ENCODE measurements at regions not wholly inside any gene's neighbourhood (a gene's known extent, or its start where the extent isn't known, plus 50 kb on each side); places are given as distances from the start of the nearest gene placed in this dataset.

- CTCF ChIA-PET (ENCODE audit: low intra/inter-chr PET ratio), result no interaction called here
- WGBS (ENCODE audit: insufficient coverage, low coverage, missing lambda C conversion rate), result 0% methylated on average over 6 of the region's 6 CpGs
- no TSS peak for BruUV-seq (replicated peaks)
- Histone ChIP-seq H4K20me1 (replicated peaks; ENCODE audit: control insufficient read depth, insufficient read depth, low read length) (no peaks in the 10 kb centered on the region), H3K9me1 (ENCODE audit: control insufficient read depth, insufficient read depth, low read length) (no peaks in the 10 kb centered on the region), H3K4me1 (replicated peaks in 1 of 2; ENCODE audit: control insufficient read depth in 2 of 2, insufficient read depth in 2 of 2, low read length in 2 of 2) (no peaks in the 10 kb centered on the region), H2AFZ (ENCODE audit: low read depth, low read length) (no peak overlapping the region), H3K9me3 (replicated peaks; ENCODE audit: control insufficient read depth, insufficient read depth, low read depth, low read length) (no peaks in the 10 kb centered on the region), H3K27ac (ENCODE audit: extremely low read depth, low read depth, low read length) (no peak overlapping the region), H3K4me2 (ENCODE audit: insufficient read depth, low read length) (no peak overlapping the region), H3K4me3 (no peak overlapping the region), H3K27me3 (ENCODE audit: control insufficient read depth in 2 of 2, insufficient read depth in 2 of 2, low read length in 2 of 2) (no peaks in the 10 kb centered on the region), H3K9ac (ENCODE audit: insufficient read depth in 1 of 2, low read depth in 2 of 2, low read length in 2 of 2) (no peak overlapping the region), H3K79me2 (ENCODE audit: control insufficient read depth, insufficient read depth, low read length) (no peaks in the 10 kb centered on the region), H3K36me3 (ENCODE audit: control insufficient read depth, insufficient read depth, low read length) (no peaks in the 10 kb centered on the region)
- in situ Hi-C loops (cut with MboI), result no loop called here
- POLR2A ChIA-PET, result no interaction called here
- TF ChIP-seq BHLHE40 (IDR thresholded peaks at IDR 0.05; ENCODE audit: low read length), result no peak
- TF ChIP-seq, protein P1, sequence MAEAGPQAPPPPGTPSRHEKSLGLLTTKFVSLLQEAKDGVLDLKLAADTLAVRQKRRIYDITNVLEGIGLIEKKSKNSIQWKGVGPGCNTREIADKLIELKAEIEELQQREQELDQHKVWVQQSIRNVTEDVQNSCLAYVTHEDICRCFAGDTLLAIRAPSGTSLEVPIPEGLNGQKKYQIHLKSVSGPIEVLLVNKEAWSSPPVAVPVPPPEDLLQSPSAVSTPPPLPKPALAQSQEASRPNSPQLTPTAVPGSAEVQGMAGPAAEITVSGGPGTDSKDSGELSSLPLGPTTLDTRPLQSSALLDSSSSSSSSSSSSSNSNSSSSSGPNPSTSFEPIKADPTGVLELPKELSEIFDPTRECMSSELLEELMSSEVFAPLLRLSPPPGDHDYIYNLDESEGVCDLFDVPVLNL (CRISPR knock-in tag; IDR thresholded peaks at IDR 0.05; ENCODE audit: low read depth), result no peak
- TF ChIP-seq WHSC1 (IDR thresholded peaks at IDR 0.05; ENCODE audit: low read length), result no peak
- TF ChIP-seq BRCA1 (IDR thresholded peaks at IDR 0.05), result no peak
- TF ChIP-seq BRCA1 (CRISPR knock-in tag; IDR thresholded peaks at IDR 0.05), result no peak
- no peak for TF ChIP-seq POLR3A (IDR thresholded peaks at IDR 0.05; ENCODE audit: borderline replicate concordance, extremely low read depth, insufficient read depth, insufficient read length)
- no peak for TF ChIP-seq TAF1 (IDR thresholded peaks at IDR 0.05; ENCODE audit: control insufficient read depth, extremely low read depth, insufficient read depth, low read length, severe bottlenecking)
- TF ChIP-seq TRIM28 (IDR thresholded peaks at IDR 0.05), result no peak
- TF ChIP-seq, protein P2, sequence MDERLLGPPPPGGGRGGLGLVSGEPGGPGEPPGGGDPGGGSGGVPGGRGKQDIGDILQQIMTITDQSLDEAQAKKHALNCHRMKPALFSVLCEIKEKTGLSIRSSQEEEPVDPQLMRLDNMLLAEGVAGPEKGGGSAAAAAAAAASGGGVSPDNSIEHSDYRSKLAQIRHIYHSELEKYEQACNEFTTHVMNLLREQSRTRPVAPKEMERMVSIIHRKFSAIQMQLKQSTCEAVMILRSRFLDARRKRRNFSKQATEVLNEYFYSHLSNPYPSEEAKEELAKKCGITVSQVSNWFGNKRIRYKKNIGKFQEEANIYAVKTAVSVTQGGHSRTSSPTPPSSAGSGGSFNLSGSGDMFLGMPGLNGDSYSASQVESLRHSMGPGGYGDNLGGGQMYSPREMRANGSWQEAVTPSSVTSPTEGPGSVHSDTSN (CRISPR knock-in tag; IDR thresholded peaks at IDR 0.05; ENCODE audit: low read depth), result no peak
- TF ChIP-seq, protein P2 (tag; conservative IDR thresholded peaks at IDR 0.05; ENCODE audit: low read depth), result no peak
- no peak for TF ChIP-seq CTBP1 (IDR thresholded peaks at IDR 0.05; ENCODE audit: borderline replicate concordance)
- TF ChIP-seq POLR3G (IDR thresholded peaks at IDR 0.05; ENCODE audit: extremely low read depth, insufficient read length, insufficient replicate concordance), result no peak
- DNase-seq (ENCODE audit: extremely low read depth in 1 of 4, low spot score in 3 of 4), result no peak
- FAIRE-seq, result no peak
- no peak for ATAC-seq
- intact Hi-C loops (cut with micrococcal nuclease), result no loop called here
Observed at GRCh38 chr13:39930544-39931444, 275.3 kb downstream of the COG6 start.
